Osteocyte (in vitro differentiated cells): ENCODE measurements at regions not wholly inside any gene's neighbourhood (a gene's known extent, or its start where the extent isn't known, plus 50 kb on each side); places are given as distances from the start of the nearest gene placed in this dataset.

ENCODE experiments used
- DNase-seq: peaks from one replicate; pipeline ENCODE4 v3.0.0; 2021; ENCODE audit warnings: mixed read lengths; ENCODE audit not compliant: unreplicated experiment; ENCODE audit errors: extremely low spot score
- H3K27ac Mint-ChIP-seq: one replicate; pipeline ENCODE4 v1.8.0; 2021; ENCODE audit warnings: mild to moderate bottlenecking, mixed read lengths; ENCODE audit not compliant: unreplicated experiment
- H3K27me3 Mint-ChIP-seq: one replicate; pipeline ENCODE4 v1.8.0; 2021; ENCODE audit warnings: mixed read lengths; ENCODE audit not compliant: unreplicated experiment
- H3K36me3 Mint-ChIP-seq: one replicate; pipeline ENCODE4 v1.8.0; 2021; ENCODE audit warnings: mixed read lengths; ENCODE audit not compliant: unreplicated experiment
- H3K4me1 Mint-ChIP-seq: one replicate; pipeline ENCODE4 v1.8.0; 2021; ENCODE audit warnings: mixed read lengths; ENCODE audit not compliant: unreplicated experiment
- H3K4me3 Mint-ChIP-seq: one replicate; pipeline ENCODE4 v1.8.0; 2021; ENCODE audit warnings: mild to moderate bottlenecking, moderate library complexity, mixed read lengths; ENCODE audit not compliant: unreplicated experiment
- H3K9me3 Mint-ChIP-seq: one replicate; pipeline ENCODE4 v1.8.0; 2021; ENCODE audit warnings: mixed read lengths; ENCODE audit not compliant: unreplicated experiment
- TF ChIP-seq, protein P1 (sequence below): fragments of 200-600 bp; sonication (generic); IDR thresholded peaks from 2 replicates; pipeline ENCODE4 v1.5.0; 2021; ENCODE audit warnings: antibody characterized with exemption, mild to moderate bottlenecking, moderate library complexity

- H3K27ac Mint-ChIP-seq, result no peak overlapping the region
- H3K27me3 Mint-ChIP-seq, result peaks cover 9% of the 10 kb centered on the region
- H3K9me3 Mint-ChIP-seq, result no peaks in the 10 kb centered on the region
- H3K36me3 Mint-ChIP-seq, result no peaks in the 10 kb centered on the region
- TF ChIP-seq, protein P1, sequence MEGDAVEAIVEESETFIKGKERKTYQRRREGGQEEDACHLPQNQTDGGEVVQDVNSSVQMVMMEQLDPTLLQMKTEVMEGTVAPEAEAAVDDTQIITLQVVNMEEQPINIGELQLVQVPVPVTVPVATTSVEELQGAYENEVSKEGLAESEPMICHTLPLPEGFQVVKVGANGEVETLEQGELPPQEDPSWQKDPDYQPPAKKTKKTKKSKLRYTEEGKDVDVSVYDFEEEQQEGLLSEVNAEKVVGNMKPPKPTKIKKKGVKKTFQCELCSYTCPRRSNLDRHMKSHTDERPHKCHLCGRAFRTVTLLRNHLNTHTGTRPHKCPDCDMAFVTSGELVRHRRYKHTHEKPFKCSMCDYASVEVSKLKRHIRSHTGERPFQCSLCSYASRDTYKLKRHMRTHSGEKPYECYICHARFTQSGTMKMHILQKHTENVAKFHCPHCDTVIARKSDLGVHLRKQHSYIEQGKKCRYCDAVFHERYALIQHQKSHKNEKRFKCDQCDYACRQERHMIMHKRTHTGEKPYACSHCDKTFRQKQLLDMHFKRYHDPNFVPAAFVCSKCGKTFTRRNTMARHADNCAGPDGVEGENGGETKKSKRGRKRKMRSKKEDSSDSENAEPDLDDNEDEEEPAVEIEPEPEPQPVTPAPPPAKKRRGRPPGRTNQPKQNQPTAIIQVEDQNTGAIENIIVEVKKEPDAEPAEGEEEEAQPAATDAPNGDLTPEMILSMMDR, result no peak
- no peak overlapping the region for H3K4me3 Mint-ChIP-seq
- no peak for DNase-seq
- H3K4me1 Mint-ChIP-seq, result peaks cover 9% of the 10 kb centered on the region
These were observed 176.7 kb downstream of the MTX2 start for GRCh38 chr2:176445956-176446355.

DNA sequence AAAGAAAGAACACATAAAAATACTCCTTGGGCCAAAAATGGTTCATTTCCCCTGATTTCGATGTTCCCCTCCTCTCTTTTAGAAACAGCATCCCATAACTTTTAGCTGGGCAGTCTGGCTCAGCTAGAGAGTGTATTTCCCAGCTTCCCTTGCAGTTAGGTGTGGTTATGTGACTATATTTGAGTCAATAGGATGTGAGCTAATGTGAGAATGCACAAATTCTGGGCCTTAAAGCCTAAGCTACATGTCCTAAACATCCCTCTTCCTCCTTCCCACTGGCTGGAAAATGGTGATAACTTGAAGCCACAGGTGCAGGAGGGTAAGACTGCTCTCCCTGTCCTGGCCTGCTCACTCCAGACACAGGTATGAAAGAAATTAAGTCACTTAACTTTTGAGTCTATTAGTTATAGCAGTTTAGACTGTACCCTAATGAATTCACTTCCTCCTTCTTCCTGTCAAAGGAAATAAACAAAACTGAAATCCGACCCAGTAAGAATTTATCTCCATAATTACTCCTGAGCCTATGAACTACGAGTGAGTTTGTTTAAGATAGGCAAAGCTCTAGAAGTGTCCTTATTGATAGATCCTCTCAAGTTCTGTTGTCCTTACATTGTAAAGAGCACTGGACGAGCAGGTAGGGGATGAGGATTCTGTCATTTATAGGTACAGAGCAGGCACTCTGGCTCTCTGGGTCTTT lies 177.6 kb downstream of the MTX2 start:
- Mint-ChIP-seq H3K36me3 (no peaks in the 10 kb centered on the region), H3K9me3 (no peaks in the 10 kb centered on the region), H3K27me3 (peaks cover 10% of the 10 kb centered on the region), H3K4me3 (no peak overlapping the region), H3K27ac (no peak overlapping the region), H3K4me1 (peaks cover 9% of the 10 kb centered on the region)
- no peak for DNase-seq
- TF ChIP-seq, protein P1, result no peak

DNA sequence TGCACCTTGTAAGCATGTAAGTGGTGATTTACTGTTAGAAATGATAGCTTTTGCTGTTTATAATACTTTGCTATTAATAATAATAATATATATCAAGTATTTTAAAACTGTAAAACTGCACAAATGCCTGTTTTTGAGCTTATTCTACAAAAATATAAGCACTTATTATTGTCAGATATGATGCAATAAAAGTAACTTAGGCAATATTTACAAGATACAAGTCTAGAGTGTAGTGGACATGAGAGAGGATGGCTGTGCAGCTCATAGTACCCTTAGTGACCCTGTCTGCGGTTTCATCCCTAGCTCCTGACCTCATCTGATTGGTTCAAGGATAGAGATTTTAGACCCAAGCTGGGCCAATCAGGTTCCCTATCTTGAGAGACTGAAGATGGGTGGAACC lies 178.4 kb downstream of the MTX2 start:
- Mint-ChIP-seq H3K9me3 (no peaks in the 10 kb centered on the region), H3K27ac (no peak overlapping the region), H3K4me3 (no peak overlapping the region), H3K36me3 (no peaks in the 10 kb centered on the region), H3K4me1 (peaks cover 9% of the 10 kb centered on the region), H3K27me3 (peaks cover 12% of the 10 kb centered on the region)
- DNase-seq, result no peak
- TF ChIP-seq, protein P1, result no peak

- DNase-seq, result no peak
- TF ChIP-seq, protein P1, result no peak
- Mint-ChIP-seq H3K4me3 (no peak overlapping the region), H3K27ac (no peak overlapping the region), H3K9me3 (no peaks in the 10 kb centered on the region), H3K36me3 (no peaks in the 10 kb centered on the region), H3K27me3 (peaks cover 24% of the 10 kb centered on the region), H3K4me1 (peaks cover 9% of the 10 kb centered on the region)
These were observed 180.6 kb downstream of the MTX2 start for GRCh38 chr2:176449852-176450251.

- no peak overlapping the region for H3K27ac Mint-ChIP-seq
- TF ChIP-seq, protein P1, result no peak
- H3K4me3 Mint-ChIP-seq, result no peak overlapping the region
- H3K36me3 Mint-ChIP-seq, result no peaks in the 10 kb centered on the region
- no peaks in the 10 kb centered on the region for H3K4me1 Mint-ChIP-seq
- peaks cover 41% of the 10 kb centered on the region for H3K27me3 Mint-ChIP-seq
- no peak for DNase-seq
- no peaks in the 10 kb centered on the region for H3K9me3 Mint-ChIP-seq
These were observed 184.5 kb downstream of the MTX2 start for GRCh38 chr2:176453784-176454183.
